Thoracic aorta (tissue), 2 donors: ENCODE measurements at regions not wholly inside any gene's neighbourhood (a gene's known extent, or its start where the extent isn't known, plus 50 kb on each side); places are given as distances from the start of the nearest gene placed in this dataset.

ENCODE experiments used
- ATAC-seq: fragments of 150-250 bp; one replicate; pipeline ENCODE4 v1.8.0; 2017; ENCODE audit warnings: low read depth; ENCODE audit not compliant: insufficient number of reproducible peaks, low FRiP score
- DNase-seq: peaks from one replicate; pipeline ENCODE4 v3.0.0-alpha.2; 2020; ENCODE audit warnings: low spot score
- H3K27ac ChIP-seq, 2 donors: fragments of 200-600 bp; sonication (generic); 1 replicate in 1 of 2; 2 replicates in 1 of 2; pipeline ENCODE4 v1.5.1; 2016; ENCODE audit warnings: mild to moderate bottlenecking in 2 of 2, moderate library complexity in 2 of 2
- H3K27me3 ChIP-seq: fragments of 200-600 bp; sonication (generic); replicated peaks from 2 replicates; pipeline ENCODE4 v1.6.0; 2016; ENCODE audit warnings: mild to moderate bottlenecking; ENCODE audit not compliant: insufficient read depth
- H3K36me3 ChIP-seq: fragments of 200-600 bp; sonication (generic); one replicate; pipeline ENCODE4 v1.5.1; 2016
- H3K4me1 ChIP-seq, 2 donors: fragments of 200-600 bp; sonication (generic); 1 replicate in 1 of 2; 2 replicates in 1 of 2; pipeline versions ENCODE4 v1.5.1 to v1.6.0; 2016; ENCODE audit warnings: low read depth in 2 of 2, mild to moderate bottlenecking in 1 of 2; ENCODE audit not compliant: control insufficient read depth in 1 of 2
- H3K4me3 ChIP-seq: fragments of 200-600 bp; sonication (generic); 2 replicates; pipeline ENCODE4 v1.5.1; 2016; ENCODE audit warnings: mild to moderate bottlenecking
- H3K9me3 ChIP-seq: fragments of 200-600 bp; sonication (generic); 2 replicates; pipeline ENCODE4 v1.5.1; 2016
- CTCF ChIP-seq: fragments of 200-600 bp; sonication (generic); IDR thresholded peaks from one replicate; pipeline ENCODE4 v1.5.1; 2019; ENCODE audit warnings: antibody characterized with exemption

- Histone ChIP-seq H3K9me3 (no peaks in the 10 kb centered on the region), H3K4me3 (no peak overlapping the region), H3K27ac (no peak overlapping the region), H3K36me3 (no peaks in the 10 kb centered on the region), H3K27me3 (no peaks in the 10 kb centered on the region), H3K4me1 (no peaks in the 10 kb centered on the region)
- DNase-seq (no peak), ATAC-seq (no peak)
- no peak for TF ChIP-seq CTCF
Measured at GRCh38 chr17:72369366-72369765, 248.5 kb downstream of the SOX9 start.

GRCh38 chr17:72370819-72371218 lies 250.0 kb downstream of the SOX9 start:
- no peak for TF ChIP-seq CTCF
- no peaks in the 10 kb centered on the region for H3K4me1 ChIP-seq
- H3K36me3 ChIP-seq, result no peaks in the 10 kb centered on the region
- no peak overlapping the region for H3K27ac ChIP-seq
- no peaks in the 10 kb centered on the region for H3K27me3 ChIP-seq
- H3K4me3 ChIP-seq, result no peak overlapping the region
- H3K9me3 ChIP-seq, result no peaks in the 10 kb centered on the region
- no peak for DNase-seq
- no peak for ATAC-seq

- DNase-seq, result no peak
- ATAC-seq, result no peak
- Histone ChIP-seq H3K9me3 (no peaks in the 10 kb centered on the region), H3K4me1 (no peaks in the 10 kb centered on the region), H3K36me3 (no peaks in the 10 kb centered on the region), H3K4me3 (no peak overlapping the region), H3K27ac (no peak overlapping the region), H3K27me3 (no peaks in the 10 kb centered on the region)
- no peak for TF ChIP-seq CTCF
Measured at GRCh38 chr17:72372185-72372584, 251.4 kb downstream of the SOX9 start.

- TF ChIP-seq CTCF, result no peak
- DNase-seq (no peak), ATAC-seq (no peak)
- no peaks in the 10 kb centered on the region for H3K27me3 ChIP-seq
- no peaks in the 10 kb centered on the region for H3K4me1 ChIP-seq
- H3K36me3 ChIP-seq, result no peaks in the 10 kb centered on the region
- no peak overlapping the region for H3K27ac ChIP-seq
- no peaks in the 10 kb centered on the region for H3K9me3 ChIP-seq
- no peak overlapping the region for H3K4me3 ChIP-seq
Measured at GRCh38 chr17:72373910-72374741, 253.3 kb downstream of the SOX9 start.

- Histone ChIP-seq H3K27ac (no peak overlapping the region), H3K4me1 (no peaks in the 10 kb centered on the region), H3K4me3 (no peak overlapping the region), H3K9me3 (no peaks in the 10 kb centered on the region), H3K36me3 (no peaks in the 10 kb centered on the region), H3K27me3 (no peaks in the 10 kb centered on the region)
- no peak for TF ChIP-seq CTCF
- no peak for ATAC-seq
- DNase-seq, result no peak
Measured at GRCh38 chr17:72376526-72377345, 255.9 kb downstream of the SOX9 start.
